H1 (cell line): ENCODE measurements at regions not wholly inside any gene's neighbourhood (a gene's known extent, or its start where the extent isn't known, plus 50 kb on each side); places are given as distances from the start of the nearest gene placed in this dataset.

Experiments
- CTBP2 ChIP-seq: IDR thresholded peaks from 2 replicates; pipeline ENCODE4 v1.7.0; 2011; ENCODE audit warnings: borderline replicate concordance, mild to moderate bottlenecking, moderate library complexity, mixed read lengths, low read length; ENCODE audit not compliant: insufficient read depth, insufficient read length
- KDM1A ChIP-seq: fragments of 200-600, 300-600 bp; sonication (generic); IDR thresholded peaks from 2 replicates; pipeline ENCODE4 v1.7.1; 2016; ENCODE audit warnings: mild to moderate bottlenecking, low read length, borderline replicate concordance
- TEAD4 ChIP-seq: IDR thresholded peaks from 2 replicates; pipeline ENCODE4 v1.6.1; 2012; ENCODE audit warnings: low read depth, low read length, inconsistent platforms, mixed read lengths
- TF ChIP-seq, protein P1 (sequence below): fragments of 300-600 bp; sonication (generic); IDR thresholded peaks from 2 replicates; pipeline ENCODE4 v1.7.1; 2012; ENCODE audit warnings: low read length, moderate library complexity, mild to moderate bottlenecking, inconsistent platforms; ENCODE audit not compliant: insufficient replicate concordance

GRCh38 chr12:90226211-90226610 lies 517.6 kb upstream of the ATP2B1 start (continued):
- TF ChIP-seq, protein P1, sequence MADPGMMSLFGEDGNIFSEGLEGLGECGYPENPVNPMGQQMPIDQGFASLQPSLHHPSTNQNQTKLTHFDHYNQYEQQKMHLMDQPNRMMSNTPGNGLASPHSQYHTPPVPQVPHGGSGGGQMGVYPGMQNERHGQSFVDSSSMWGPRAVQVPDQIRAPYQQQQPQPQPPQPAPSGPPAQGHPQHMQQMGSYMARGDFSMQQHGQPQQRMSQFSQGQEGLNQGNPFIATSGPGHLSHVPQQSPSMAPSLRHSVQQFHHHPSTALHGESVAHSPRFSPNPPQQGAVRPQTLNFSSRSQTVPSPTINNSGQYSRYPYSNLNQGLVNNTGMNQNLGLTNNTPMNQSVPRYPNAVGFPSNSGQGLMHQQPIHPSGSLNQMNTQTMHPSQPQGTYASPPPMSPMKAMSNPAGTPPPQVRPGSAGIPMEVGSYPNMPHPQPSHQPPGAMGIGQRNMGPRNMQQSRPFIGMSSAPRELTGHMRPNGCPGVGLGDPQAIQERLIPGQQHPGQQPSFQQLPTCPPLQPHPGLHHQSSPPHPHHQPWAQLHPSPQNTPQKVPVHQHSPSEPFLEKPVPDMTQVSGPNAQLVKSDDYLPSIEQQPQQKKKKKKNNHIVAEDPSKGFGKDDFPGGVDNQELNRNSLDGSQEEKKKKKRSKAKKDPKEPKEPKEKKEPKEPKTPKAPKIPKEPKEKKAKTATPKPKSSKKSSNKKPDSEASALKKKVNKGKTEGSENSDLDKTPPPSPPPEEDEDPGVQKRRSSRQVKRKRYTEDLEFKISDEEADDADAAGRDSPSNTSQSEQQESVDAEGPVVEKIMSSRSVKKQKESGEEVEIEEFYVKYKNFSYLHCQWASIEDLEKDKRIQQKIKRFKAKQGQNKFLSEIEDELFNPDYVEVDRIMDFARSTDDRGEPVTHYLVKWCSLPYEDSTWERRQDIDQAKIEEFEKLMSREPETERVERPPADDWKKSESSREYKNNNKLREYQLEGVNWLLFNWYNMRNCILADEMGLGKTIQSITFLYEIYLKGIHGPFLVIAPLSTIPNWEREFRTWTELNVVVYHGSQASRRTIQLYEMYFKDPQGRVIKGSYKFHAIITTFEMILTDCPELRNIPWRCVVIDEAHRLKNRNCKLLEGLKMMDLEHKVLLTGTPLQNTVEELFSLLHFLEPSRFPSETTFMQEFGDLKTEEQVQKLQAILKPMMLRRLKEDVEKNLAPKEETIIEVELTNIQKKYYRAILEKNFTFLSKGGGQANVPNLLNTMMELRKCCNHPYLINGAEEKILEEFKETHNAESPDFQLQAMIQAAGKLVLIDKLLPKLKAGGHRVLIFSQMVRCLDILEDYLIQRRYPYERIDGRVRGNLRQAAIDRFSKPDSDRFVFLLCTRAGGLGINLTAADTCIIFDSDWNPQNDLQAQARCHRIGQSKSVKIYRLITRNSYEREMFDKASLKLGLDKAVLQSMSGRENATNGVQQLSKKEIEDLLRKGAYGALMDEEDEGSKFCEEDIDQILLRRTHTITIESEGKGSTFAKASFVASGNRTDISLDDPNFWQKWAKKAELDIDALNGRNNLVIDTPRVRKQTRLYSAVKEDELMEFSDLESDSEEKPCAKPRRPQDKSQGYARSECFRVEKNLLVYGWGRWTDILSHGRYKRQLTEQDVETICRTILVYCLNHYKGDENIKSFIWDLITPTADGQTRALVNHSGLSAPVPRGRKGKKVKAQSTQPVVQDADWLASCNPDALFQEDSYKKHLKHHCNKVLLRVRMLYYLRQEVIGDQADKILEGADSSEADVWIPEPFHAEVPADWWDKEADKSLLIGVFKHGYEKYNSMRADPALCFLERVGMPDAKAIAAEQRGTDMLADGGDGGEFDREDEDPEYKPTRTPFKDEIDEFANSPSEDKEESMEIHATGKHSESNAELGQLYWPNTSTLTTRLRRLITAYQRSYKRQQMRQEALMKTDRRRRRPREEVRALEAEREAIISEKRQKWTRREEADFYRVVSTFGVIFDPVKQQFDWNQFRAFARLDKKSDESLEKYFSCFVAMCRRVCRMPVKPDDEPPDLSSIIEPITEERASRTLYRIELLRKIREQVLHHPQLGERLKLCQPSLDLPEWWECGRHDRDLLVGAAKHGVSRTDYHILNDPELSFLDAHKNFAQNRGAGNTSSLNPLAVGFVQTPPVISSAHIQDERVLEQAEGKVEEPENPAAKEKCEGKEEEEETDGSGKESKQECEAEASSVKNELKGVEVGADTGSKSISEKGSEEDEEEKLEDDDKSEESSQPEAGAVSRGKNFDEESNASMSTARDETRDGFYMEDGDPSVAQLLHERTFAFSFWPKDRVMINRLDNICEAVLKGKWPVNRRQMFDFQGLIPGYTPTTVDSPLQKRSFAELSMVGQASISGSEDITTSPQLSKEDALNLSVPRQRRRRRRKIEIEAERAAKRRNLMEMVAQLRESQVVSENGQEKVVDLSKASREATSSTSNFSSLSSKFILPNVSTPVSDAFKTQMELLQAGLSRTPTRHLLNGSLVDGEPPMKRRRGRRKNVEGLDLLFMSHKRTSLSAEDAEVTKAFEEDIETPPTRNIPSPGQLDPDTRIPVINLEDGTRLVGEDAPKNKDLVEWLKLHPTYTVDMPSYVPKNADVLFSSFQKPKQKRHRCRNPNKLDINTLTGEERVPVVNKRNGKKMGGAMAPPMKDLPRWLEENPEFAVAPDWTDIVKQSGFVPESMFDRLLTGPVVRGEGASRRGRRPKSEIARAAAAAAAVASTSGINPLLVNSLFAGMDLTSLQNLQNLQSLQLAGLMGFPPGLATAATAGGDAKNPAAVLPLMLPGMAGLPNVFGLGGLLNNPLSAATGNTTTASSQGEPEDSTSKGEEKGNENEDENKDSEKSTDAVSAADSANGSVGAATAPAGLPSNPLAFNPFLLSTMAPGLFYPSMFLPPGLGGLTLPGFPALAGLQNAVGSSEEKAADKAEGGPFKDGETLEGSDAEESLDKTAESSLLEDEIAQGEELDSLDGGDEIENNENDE = no peak
- TF ChIP-seq TEAD4 (no peak), CTBP2 (no peak), KDM1A (no peak)
- TF ChIP-seq, all 59 proteins: peak for 0
